HCT116 (cell line): ENCODE measurements at regions not wholly inside any gene's neighbourhood (a gene's known extent, or its start where the extent isn't known, plus 50 kb on each side); places are given as distances from the start of the nearest gene placed in this dataset.

Experiments used
- ATAC-seq: fragments of 200-7000 bp; cut with Tn5 transposase; 2 replicates; pipeline ENCODE4 v1.9.1; 2020; ENCODE audit warnings: mild to moderate bottlenecking, moderate library complexity
- BruUV-seq: library from RNA; stranded (reverse); fragments of 400-500 nt; replicated peaks from 2 replicates; lab custom pipeline; 2021; lab: Mats Ljungman, UMichigan
- CTCF ChIA-PET: fragments of 300-600 bp; sonication (Branson Sonifier 250); formaldehyde crosslinking; loops from one replicate; lab custom pipeline; 2021; ENCODE audit warnings: antibody characterized with exemption; lab: Charles Lee
- POLR2A ChIA-PET: fragments of 300-600, 350-600 bp; sonication (Branson Sonifier 250); formaldehyde crosslinking; loops from one replicate; lab custom pipeline; 2021; ENCODE audit warnings: antibody characterized with exemption; lab: Charles Lee
- RAD21 ChIA-PET, 2 experiments: fragments of 300-600 bp; sonication (Branson Sonifier 250); formaldehyde crosslinking; loops; one replicate each; lab custom pipeline; 2023; ENCODE audit warnings: low total read pairs in 2 of 2; ENCODE audit not compliant: uncharacterized antibody in 2 of 2, unreplicated experiment in 2 of 2, low non-redundant PET in 1 of 2; lab: Charles Lee
- DNase-seq: peaks from one replicate; pipeline ENCODE4 v3.0.0-alpha.2; 2010; ENCODE audit warnings: low read depth, low spot score
- H2AFZ ChIP-seq: fragments of 200-600 bp; shearing (Covaris generic), sonication (generic); 2 replicates; pipeline ENCODE4 v1.6.1; 2017; ENCODE audit warnings: low read depth, mixed run types, mixed read lengths, antibody characterized with exemption, low read length; ENCODE audit not compliant: poor library complexity, severe bottlenecking
- H3K27ac ChIP-seq: 2 replicates; pipeline ENCODE4 v1.5.1; 2012; ENCODE audit warnings: low read depth, low read length
- H3K27me3 ChIP-seq: fragments of 200-600 bp; sonication (generic); 2 replicates; pipeline ENCODE4 v1.6.1; 2016; ENCODE audit warnings: mixed run types, low read length, mixed read lengths; ENCODE audit not compliant: insufficient read depth
- H3K36me3 ChIP-seq, 2 experiments: fragments of 200-500 bp in 1 of 2; fragments of 200-600 bp in 1 of 2; sonication (Bioruptor generic) in 1 of 2; sonication (generic) in 1 of 2; 2 replicates each; pipeline versions ENCODE4 v1.5.1 to v1.6.1; 2014 to 2016; ENCODE audit warnings: low read length in 2 of 2, inconsistent platforms in 1 of 2, mixed read lengths in 1 of 2, mixed run types in 1 of 2; ENCODE audit not compliant: insufficient read depth in 2 of 2, control insufficient read depth in 1 of 2
- H3K4me1 ChIP-seq, 2 experiments: fragments of 200-600 bp in 1 of 2; sonication (generic) in 1 of 2; 2 replicates each; pipeline versions ENCODE4 v1.5.1 to v1.6.1; 2012 to 2017; ENCODE audit warnings: low read length in 2 of 2, inconsistent platforms in 1 of 2, mild to moderate bottlenecking in 1 of 2, mixed read lengths in 1 of 2, mixed run types in 1 of 2, moderate library complexity in 1 of 2; ENCODE audit not compliant: insufficient read depth in 2 of 2, control insufficient read depth in 1 of 2
- H3K4me2 ChIP-seq: fragments of 200-600 bp; sonication (generic); 2 replicates; pipeline ENCODE4 v1.6.1; 2017; ENCODE audit warnings: mixed run types, low read length, mixed read lengths
- H3K4me3 ChIP-seq, 2 experiments: fragments of 200-600 bp in 1 of 2; sonication (generic) in 1 of 2; replicated peaks in 1 of 2; 2 replicates each; pipeline ENCODE4 v1.5.1; 2011 to 2016; ENCODE audit warnings: low read length in 2 of 2, control low read depth in 1 of 2, low read depth in 1 of 2, mild to moderate bottlenecking in 1 of 2, mixed read lengths in 1 of 2, mixed run types in 1 of 2
- H3K79me2 ChIP-seq: fragments of 200-600 bp; sonication (generic); 2 replicates; pipeline ENCODE4 v1.6.1; 2017; ENCODE audit warnings: mild to moderate bottlenecking, mixed run types, low read length, moderate library complexity, mixed read lengths; ENCODE audit not compliant: insufficient read depth
- H3K9ac ChIP-seq: fragments of 200-600 bp; sonication (generic); 2 replicates; pipeline ENCODE4 v1.6.1; 2016; ENCODE audit warnings: low read length, mixed read lengths
- H3K9me2 ChIP-seq: fragments of 200-600 bp; sonication (generic), shearing (Covaris generic); 2 replicates; pipeline ENCODE4 v1.6.1; 2017; ENCODE audit warnings: mixed run types, mild to moderate bottlenecking, moderate library complexity; ENCODE audit not compliant: insufficient read depth
- H3K9me3 ChIP-seq, 2 experiments: fragments of 200-500 bp in 1 of 2; fragments of 200-600 bp in 1 of 2; sonication (Bioruptor generic) in 1 of 2; sonication (generic) in 1 of 2; 2 replicates each; pipeline ENCODE4 v1.6.1; 2014 to 2017; ENCODE audit warnings: low read length in 2 of 2, mixed read lengths in 2 of 2, inconsistent platforms in 1 of 2, low read depth in 1 of 2, mild to moderate bottlenecking in 1 of 2, mixed run types in 1 of 2, moderate library complexity in 1 of 2; ENCODE audit not compliant: control insufficient read depth in 1 of 2, insufficient read depth in 1 of 2
- H4K20me1 ChIP-seq: fragments of 200-600 bp; sonication (generic), shearing (Covaris generic); 2 replicates; pipeline ENCODE4 v1.6.1; 2017; ENCODE audit warnings: mixed run types, mild to moderate bottlenecking, moderate library complexity; ENCODE audit not compliant: insufficient read depth
- CBX3 ChIP-seq: IDR thresholded peaks from 2 replicates; pipeline ENCODE4 v1.6.1; 2012; ENCODE audit warnings: low read depth
- CEBPB ChIP-seq: IDR thresholded peaks from 2 replicates; pipeline ENCODE4 v1.6.1; 2012; ENCODE audit warnings: low read depth
- EZH2 ChIP-seq: fragments of 200-600 bp; sonication (generic); IDR thresholded peaks from 2 replicates; pipeline ENCODE4 v1.6.1; 2017; ENCODE audit warnings: antibody characterized with exemption, mixed run types
- EZH2phosphoT487 ChIP-seq: fragments of 200-600 bp; IDR thresholded peaks from 2 replicates; pipeline ENCODE4 v1.6.1; 2018; ENCODE audit warnings: antibody characterized with exemption, borderline replicate concordance
- JUND ChIP-seq: IDR thresholded peaks from 2 replicates; pipeline ENCODE4 v1.6.1; 2012
- POLR2A ChIP-seq: IDR thresholded peaks from 2 replicates; pipeline ENCODE4 v1.7.0; 2011; ENCODE audit warnings: borderline replicate concordance; ENCODE audit not compliant: insufficient read depth, insufficient read length; ENCODE audit errors: extremely low read depth
- RAD21 ChIP-seq: IDR thresholded peaks from 2 replicates; pipeline ENCODE4 v1.6.1; 2012; ENCODE audit warnings: low read depth, mild to moderate bottlenecking
- SP1 ChIP-seq: IDR thresholded peaks from 2 replicates; pipeline ENCODE4 v1.6.1; 2012; ENCODE audit warnings: low read depth
- TCF7L2 ChIP-seq: IDR thresholded peaks from 2 replicates; pipeline ENCODE4 v1.7.0; 2011; ENCODE audit warnings: borderline replicate concordance, inconsistent platforms; ENCODE audit not compliant: insufficient read depth, insufficient read length; ENCODE audit errors: extremely low read depth
- ZFX ChIP-seq: fragments of 450-650 bp; IDR thresholded peaks from 2 replicates; pipeline ENCODE4 v1.6.1; 2017
- intact Hi-C: fragments of 100-400 bp; cut with micrococcal nuclease; formaldehyde crosslinking; loops from 2 replicates; pipeline ENCODE4 v1.10.0; 2022
- TF ChIP-seq, protein P1 (sequence below): IDR thresholded peaks from 2 replicates; pipeline ENCODE4 v1.6.1; 2012; ENCODE audit warnings: low read depth
- TF ChIP-seq, protein P2 (sequence below): IDR thresholded peaks from 2 replicates; pipeline ENCODE4 v1.6.1; 2012
- TF ChIP-seq, protein P3 (sequence below): IDR thresholded peaks from 2 replicates; pipeline ENCODE4 v1.6.1; 2011; ENCODE audit warnings: mild to moderate bottlenecking, low read length, moderate library complexity; ENCODE audit not compliant: insufficient replicate concordance; ENCODE audit errors: extremely low read depth
- TF ChIP-seq, protein P4 (sequence below), 3 experiments: fragments of 200-600 bp in 1 of 3; sonication (generic) in 1 of 3; IDR thresholded peaks in 2 of 3; conservative IDR thresholded peaks in 1 of 3; 2 replicates each; pipeline ENCODE4 v1.5.1; 2012 to 2017; ENCODE audit warnings: low read depth in 2 of 3, low read length in 2 of 3, antibody characterized with exemption in 1 of 3, borderline replicate concordance in 1 of 3, control low read depth in 1 of 3, mild to moderate bottlenecking in 1 of 3, mixed read lengths in 1 of 3, mixed run types in 1 of 3, moderate library complexity in 1 of 3; ENCODE audit not compliant: insufficient read depth in 1 of 3
- TF ChIP-seq, protein P5 (sequence below): IDR thresholded peaks from 2 replicates; pipeline ENCODE4 v1.6.1; 2012

DNA sequence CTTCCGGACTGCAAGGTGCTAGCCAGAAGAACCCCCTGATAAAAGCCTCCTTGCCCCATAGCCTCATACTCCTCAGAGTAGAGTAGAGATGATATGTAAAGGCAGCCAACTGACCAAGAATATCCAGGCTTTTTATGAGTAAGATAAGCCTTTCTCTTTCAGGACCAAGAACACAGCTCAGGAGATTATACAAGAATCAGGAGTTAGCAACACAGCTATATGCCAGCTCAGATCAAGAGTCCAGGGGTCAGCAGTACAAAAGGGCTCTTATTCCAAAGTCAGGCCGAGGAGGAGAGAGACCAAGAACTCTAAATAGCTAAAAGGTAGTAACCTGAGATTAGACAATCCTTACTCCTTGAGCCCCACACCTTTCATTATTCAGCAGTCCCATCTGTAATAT is 135.3 kb downstream of the BTG1 start:
- H3K36me3 ChIP-seq, result no peaks in the 10 kb centered on the region
- H2AFZ ChIP-seq, result no peak overlapping the region
- no peaks in the 10 kb centered on the region for H4K20me1 ChIP-seq
- no peaks in the 10 kb centered on the region for H3K9me3 ChIP-seq
- BruUV-seq, result no TSS peak
- H3K9ac ChIP-seq, result no peak overlapping the region
- ChIA-PET RAD21 (no interaction called here), POLR2A (no interaction called here), CTCF (no interaction called here)
- H3K27me3 ChIP-seq, result no peaks in the 10 kb centered on the region
- H3K79me2 ChIP-seq, result no peaks in the 10 kb centered on the region
- DNase-seq, result no peak
- no peaks in the 10 kb centered on the region for H3K4me1 ChIP-seq
- H3K4me3 ChIP-seq, result no peak overlapping the region
- intact Hi-C loops, result no loop called here
- TF ChIP-seq, protein P1, sequence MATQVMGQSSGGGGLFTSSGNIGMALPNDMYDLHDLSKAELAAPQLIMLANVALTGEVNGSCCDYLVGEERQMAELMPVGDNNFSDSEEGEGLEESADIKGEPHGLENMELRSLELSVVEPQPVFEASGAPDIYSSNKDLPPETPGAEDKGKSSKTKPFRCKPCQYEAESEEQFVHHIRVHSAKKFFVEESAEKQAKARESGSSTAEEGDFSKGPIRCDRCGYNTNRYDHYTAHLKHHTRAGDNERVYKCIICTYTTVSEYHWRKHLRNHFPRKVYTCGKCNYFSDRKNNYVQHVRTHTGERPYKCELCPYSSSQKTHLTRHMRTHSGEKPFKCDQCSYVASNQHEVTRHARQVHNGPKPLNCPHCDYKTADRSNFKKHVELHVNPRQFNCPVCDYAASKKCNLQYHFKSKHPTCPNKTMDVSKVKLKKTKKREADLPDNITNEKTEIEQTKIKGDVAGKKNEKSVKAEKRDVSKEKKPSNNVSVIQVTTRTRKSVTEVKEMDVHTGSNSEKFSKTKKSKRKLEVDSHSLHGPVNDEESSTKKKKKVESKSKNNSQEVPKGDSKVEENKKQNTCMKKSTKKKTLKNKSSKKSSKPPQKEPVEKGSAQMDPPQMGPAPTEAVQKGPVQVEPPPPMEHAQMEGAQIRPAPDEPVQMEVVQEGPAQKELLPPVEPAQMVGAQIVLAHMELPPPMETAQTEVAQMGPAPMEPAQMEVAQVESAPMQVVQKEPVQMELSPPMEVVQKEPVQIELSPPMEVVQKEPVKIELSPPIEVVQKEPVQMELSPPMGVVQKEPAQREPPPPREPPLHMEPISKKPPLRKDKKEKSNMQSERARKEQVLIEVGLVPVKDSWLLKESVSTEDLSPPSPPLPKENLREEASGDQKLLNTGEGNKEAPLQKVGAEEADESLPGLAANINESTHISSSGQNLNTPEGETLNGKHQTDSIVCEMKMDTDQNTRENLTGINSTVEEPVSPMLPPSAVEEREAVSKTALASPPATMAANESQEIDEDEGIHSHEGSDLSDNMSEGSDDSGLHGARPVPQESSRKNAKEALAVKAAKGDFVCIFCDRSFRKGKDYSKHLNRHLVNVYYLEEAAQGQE, result no peak
- TF ChIP-seq CEBPB (no peak), JUND (no peak), RAD21 (no peak), ZFX (no peak), TCF7L2 (no peak), CBX3 (no peak), EZH2 (no peak), EZH2phosphoT487 (no peak), SP1 (no peak), POLR2A (no peak)
- TF ChIP-seq, protein P2, sequence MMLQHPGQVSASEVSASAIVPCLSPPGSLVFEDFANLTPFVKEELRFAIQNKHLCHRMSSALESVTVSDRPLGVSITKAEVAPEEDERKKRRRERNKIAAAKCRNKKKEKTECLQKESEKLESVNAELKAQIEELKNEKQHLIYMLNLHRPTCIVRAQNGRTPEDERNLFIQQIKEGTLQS, result no peak
- TF ChIP-seq, protein P3, sequence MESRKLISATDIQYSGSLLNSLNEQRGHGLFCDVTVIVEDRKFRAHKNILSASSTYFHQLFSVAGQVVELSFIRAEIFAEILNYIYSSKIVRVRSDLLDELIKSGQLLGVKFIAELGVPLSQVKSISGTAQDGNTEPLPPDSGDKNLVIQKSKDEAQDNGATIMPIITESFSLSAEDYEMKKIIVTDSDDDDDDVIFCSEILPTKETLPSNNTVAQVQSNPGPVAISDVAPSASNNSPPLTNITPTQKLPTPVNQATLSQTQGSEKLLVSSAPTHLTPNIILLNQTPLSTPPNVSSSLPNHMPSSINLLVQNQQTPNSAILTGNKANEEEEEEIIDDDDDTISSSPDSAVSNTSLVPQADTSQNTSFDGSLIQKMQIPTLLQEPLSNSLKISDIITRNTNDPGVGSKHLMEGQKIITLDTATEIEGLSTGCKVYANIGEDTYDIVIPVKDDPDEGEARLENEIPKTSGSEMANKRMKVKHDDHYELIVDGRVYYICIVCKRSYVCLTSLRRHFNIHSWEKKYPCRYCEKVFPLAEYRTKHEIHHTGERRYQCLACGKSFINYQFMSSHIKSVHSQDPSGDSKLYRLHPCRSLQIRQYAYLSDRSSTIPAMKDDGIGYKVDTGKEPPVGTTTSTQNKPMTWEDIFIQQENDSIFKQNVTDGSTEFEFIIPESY, result no peak
- TF ChIP-seq, protein P4, sequence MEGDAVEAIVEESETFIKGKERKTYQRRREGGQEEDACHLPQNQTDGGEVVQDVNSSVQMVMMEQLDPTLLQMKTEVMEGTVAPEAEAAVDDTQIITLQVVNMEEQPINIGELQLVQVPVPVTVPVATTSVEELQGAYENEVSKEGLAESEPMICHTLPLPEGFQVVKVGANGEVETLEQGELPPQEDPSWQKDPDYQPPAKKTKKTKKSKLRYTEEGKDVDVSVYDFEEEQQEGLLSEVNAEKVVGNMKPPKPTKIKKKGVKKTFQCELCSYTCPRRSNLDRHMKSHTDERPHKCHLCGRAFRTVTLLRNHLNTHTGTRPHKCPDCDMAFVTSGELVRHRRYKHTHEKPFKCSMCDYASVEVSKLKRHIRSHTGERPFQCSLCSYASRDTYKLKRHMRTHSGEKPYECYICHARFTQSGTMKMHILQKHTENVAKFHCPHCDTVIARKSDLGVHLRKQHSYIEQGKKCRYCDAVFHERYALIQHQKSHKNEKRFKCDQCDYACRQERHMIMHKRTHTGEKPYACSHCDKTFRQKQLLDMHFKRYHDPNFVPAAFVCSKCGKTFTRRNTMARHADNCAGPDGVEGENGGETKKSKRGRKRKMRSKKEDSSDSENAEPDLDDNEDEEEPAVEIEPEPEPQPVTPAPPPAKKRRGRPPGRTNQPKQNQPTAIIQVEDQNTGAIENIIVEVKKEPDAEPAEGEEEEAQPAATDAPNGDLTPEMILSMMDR (IDR thresholded peaks at IDR 0.05 in 2 of 3, conservative IDR thresholded peaks at IDR 0.05 in 1 of 3; ENCODE audit: borderline replicate concordance in 1 of 3, insufficient read depth in 1 of 3, low read depth in 2 of 3, low read length in 2 of 3), result no peak
- TF ChIP-seq, protein P5, sequence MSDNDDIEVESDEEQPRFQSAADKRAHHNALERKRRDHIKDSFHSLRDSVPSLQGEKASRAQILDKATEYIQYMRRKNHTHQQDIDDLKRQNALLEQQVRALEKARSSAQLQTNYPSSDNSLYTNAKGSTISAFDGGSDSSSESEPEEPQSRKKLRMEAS, result no peak
- no peak for ATAC-seq
- no peak overlapping the region for H3K27ac ChIP-seq
- H3K4me2 ChIP-seq, result no peak overlapping the region
- H3K9me2 ChIP-seq, result no peaks in the 10 kb centered on the region
